Immature natural killer cell (primary cell): ENCODE measurements at regions not wholly inside any gene's neighbourhood (a gene's known extent, or its start where the extent isn't known, plus 50 kb on each side); places are given as distances from the start of the nearest gene placed in this dataset.

ENCODE experiments used
- DNase-seq, 3 donors: peaks; one replicate each; pipeline ENCODE4 v3.0.0; 2022; ENCODE audit warnings: mixed read lengths in 1 of 3
- H3K27ac Mint-ChIP-seq, 6 donors: one replicate each; pipeline ENCODE4 v1.8.0; 2020; ENCODE audit warnings: mixed read lengths in 6 of 6, mild to moderate bottlenecking in 5 of 6, inconsistent platforms in 4 of 6, moderate library complexity in 3 of 6
- H3K27me3 Mint-ChIP-seq, 3 donors: one replicate each; pipeline ENCODE4 v1.8.0; 2020 to 2021; ENCODE audit warnings: low read depth in 3 of 3, mild to moderate bottlenecking in 3 of 3, mixed read lengths in 3 of 3, moderate library complexity in 3 of 3, inconsistent platforms in 1 of 3
- H3K36me3 Mint-ChIP-seq, 3 donors: one replicate each; pipeline ENCODE4 v1.8.0; 2020; ENCODE audit warnings: mixed read lengths in 3 of 3, inconsistent platforms in 2 of 3, mild to moderate bottlenecking in 2 of 3
- H3K4me1 Mint-ChIP-seq, 2 donors: one replicate each; pipeline ENCODE4 v1.8.0; 2020; ENCODE audit warnings: inconsistent platforms in 2 of 2, mild to moderate bottlenecking in 2 of 2, mixed read lengths in 2 of 2, moderate library complexity in 1 of 2
- H3K4me3 Mint-ChIP-seq, 5 donors: one replicate each; pipeline ENCODE4 v1.8.0; 2020; ENCODE audit warnings: mild to moderate bottlenecking in 5 of 5, mixed read lengths in 5 of 5, inconsistent platforms in 3 of 5, moderate library complexity in 3 of 5
- H3K9me3 Mint-ChIP-seq, 6 donors: one replicate each; pipeline ENCODE4 v1.8.0; 2020; ENCODE audit warnings: mild to moderate bottlenecking in 6 of 6, mixed read lengths in 6 of 6, inconsistent platforms in 4 of 6, moderate library complexity in 3 of 6

- H3K27me3 Mint-ChIP-seq: peaks cover 4 to 8% (median 8%) of the 10 kb centered on the region in 3 donors
- H3K27ac Mint-ChIP-seq: no peak overlapping the region
- no peaks in the 10 kb centered on the region for H3K9me3 Mint-ChIP-seq
- no peaks in the 10 kb centered on the region for H3K36me3 Mint-ChIP-seq
- no peak overlapping the region for H3K4me3 Mint-ChIP-seq
- no peak for DNase-seq
- peaks cover 8 to 9% of the 10 kb centered on the region in 2 donors for H3K4me1 Mint-ChIP-seq
Measured at GRCh38 chr1:19591482-19592091, 52.5 kb upstream of the NBL1 start.

GRCh38 chr1:19585507-19585906 lies 58.6 kb upstream of the NBL1 start:
- Mint-ChIP-seq H3K4me1 (peaks cover 0 to 5% of the 10 kb centered on the region in 2 donors), H3K4me3 (no peak overlapping the region), H3K27ac (peak overlapping the region in 2 of 6 donors; percentile 16 to 17), H3K27me3 (peaks cover 0 to under 1% (median 0%) of the 10 kb centered on the region in 3 donors), H3K9me3 (no peaks in the 10 kb centered on the region), H3K36me3 (no peaks in the 10 kb centered on the region)
- DNase-seq: no peak

GRCh38 chr1:19582318-19582717 lies 61.8 kb upstream of the NBL1 start:
- H3K36me3 Mint-ChIP-seq: no peaks in the 10 kb centered on the region
- DNase-seq: peak; percentile 65 to 67 (median 65)
- no peak overlapping the region for H3K4me3 Mint-ChIP-seq
- H3K9me3 Mint-ChIP-seq: no peaks in the 10 kb centered on the region
- H3K4me1 Mint-ChIP-seq: peaks cover 0 to 5% of the 10 kb centered on the region in 2 donors
- no peaks in the 10 kb centered on the region for H3K27me3 Mint-ChIP-seq
- peak overlapping the region in 1 of 6 donors; percentile 49 for H3K27ac Mint-ChIP-seq

- no peak overlapping the region for H3K4me3 Mint-ChIP-seq
- H3K36me3 Mint-ChIP-seq: no peaks in the 10 kb centered on the region
- no peak overlapping the region for H3K27ac Mint-ChIP-seq
- peaks cover 0 to 5% of the 10 kb centered on the region in 2 donors for H3K4me1 Mint-ChIP-seq
- H3K27me3 Mint-ChIP-seq: no peaks in the 10 kb centered on the region
- no peak for DNase-seq
- no peaks in the 10 kb centered on the region for H3K9me3 Mint-ChIP-seq
Measured at GRCh38 chr1:19581381-19581780, 62.7 kb upstream of the NBL1 start.

- DNase-seq: no peak
- no peaks in the 10 kb centered on the region for H3K9me3 Mint-ChIP-seq
- H3K4me1 Mint-ChIP-seq: peaks cover 0 to 5% of the 10 kb centered on the region in 2 donors
- H3K27ac Mint-ChIP-seq: no peak overlapping the region
- no peaks in the 10 kb centered on the region for H3K36me3 Mint-ChIP-seq
- peaks cover 0 to 5% (median 3%) of the 10 kb centered on the region in 3 donors for H3K27me3 Mint-ChIP-seq
- no peak overlapping the region for H3K4me3 Mint-ChIP-seq
Measured at GRCh38 chr1:19577561-19577960, 66.5 kb upstream of the NBL1 start.

- Mint-ChIP-seq H3K4me1 (peaks cover 0 to under 1% of the 10 kb centered on the region in 2 donors), H3K27me3 (peaks cover 0 to 5% (median 3%) of the 10 kb centered on the region in 3 donors), H3K4me3 (no peak overlapping the region), H3K9me3 (peaks cover 0 to under 1% (median 0%) of the 10 kb centered on the region in 6 donors), H3K27ac (no peak overlapping the region), H3K36me3 (no peaks in the 10 kb centered on the region)
- DNase-seq: no peak
Measured at GRCh38 chr1:19577036-19577435, 67.1 kb upstream of the NBL1 start.

GRCh38 chr1:19569786-19570185 lies 74.3 kb upstream of the NBL1 start:
- Mint-ChIP-seq H3K27ac (peak overlapping the region in 1 of 6 donors; percentile 31), H3K27me3 (peaks cover 5 to 9% (median 8%) of the 10 kb centered on the region in 3 donors), H3K4me3 (no peak overlapping the region), H3K4me1 (no peaks in the 10 kb centered on the region), H3K9me3 (peaks cover 0 to 4% (median 0%) of the 10 kb centered on the region in 6 donors), H3K36me3 (peaks cover 0 to 3% (median 0%) of the 10 kb centered on the region in 3 donors)
- DNase-seq: no peak

GRCh38 chr1:19567041-19567440 lies 77.1 kb upstream of the NBL1 start:
- H3K4me1 Mint-ChIP-seq: no peaks in the 10 kb centered on the region
- H3K27ac Mint-ChIP-seq: no peak overlapping the region
- peaks cover 0 to 3% (median 0%) of the 10 kb centered on the region in 3 donors for H3K36me3 Mint-ChIP-seq
- no peak for DNase-seq
- peaks cover 4 to 8% (median 6%) of the 10 kb centered on the region in 3 donors for H3K27me3 Mint-ChIP-seq
- H3K9me3 Mint-ChIP-seq: peaks cover 0 to 4% (median 0%) of the 10 kb centered on the region in 6 donors
- no peak overlapping the region for H3K4me3 Mint-ChIP-seq

GRCh38 chr1:19564366-19564765 lies 79.0 kb upstream of the CAPZB start:
- Mint-ChIP-seq H3K4me3 (no peak overlapping the region), H3K27me3 (peaks cover 2 to 6% (median 3%) of the 10 kb centered on the region in 3 donors), H3K4me1 (no peaks in the 10 kb centered on the region), H3K27ac (no peak overlapping the region), H3K36me3 (no peaks in the 10 kb centered on the region), H3K9me3 (no peaks in the 10 kb centered on the region)
- no peak for DNase-seq

- Mint-ChIP-seq H3K27me3 (peaks cover 2 to 3% (median 3%) of the 10 kb centered on the region in 3 donors), H3K4me3 (no peak overlapping the region), H3K36me3 (no peaks in the 10 kb centered on the region), H3K4me1 (no peaks in the 10 kb centered on the region), H3K27ac (no peak overlapping the region), H3K9me3 (no peaks in the 10 kb centered on the region)
- DNase-seq: no peak
Measured at GRCh38 chr1:19563324-19564097, 78.2 kb upstream of the CAPZB start.

GRCh38 chr1:19562847-19563246 lies 77.5 kb upstream of the CAPZB start:
- Mint-ChIP-seq H3K27ac (no peak overlapping the region), H3K9me3 (no peaks in the 10 kb centered on the region), H3K4me3 (no peak overlapping the region), H3K27me3 (peaks cover 2 to 7% (median 6%) of the 10 kb centered on the region in 3 donors), H3K36me3 (no peaks in the 10 kb centered on the region), H3K4me1 (no peaks in the 10 kb centered on the region)
- no peak for DNase-seq

GRCh38 chr1:19560480-19560879 lies 75.1 kb upstream of the CAPZB start:
- Mint-ChIP-seq H3K27me3 (peaks cover 0 to 9% (median 6%) of the 10 kb centered on the region in 3 donors), H3K4me3 (no peak overlapping the region), H3K36me3 (no peaks in the 10 kb centered on the region), H3K4me1 (no peaks in the 10 kb centered on the region), H3K9me3 (no peaks in the 10 kb centered on the region), H3K27ac (no peak overlapping the region)
- DNase-seq: no peak

- Mint-ChIP-seq H3K9me3 (no peaks in the 10 kb centered on the region), H3K27ac (no peak overlapping the region), H3K4me1 (no peaks in the 10 kb centered on the region), H3K4me3 (no peak overlapping the region), H3K27me3 (peaks cover 2 to 9% (median 4%) of the 10 kb centered on the region in 3 donors), H3K36me3 (no peaks in the 10 kb centered on the region)
- DNase-seq: no peak
Measured at GRCh38 chr1:19559641-19560040, 74.3 kb upstream of the CAPZB start.

- Mint-ChIP-seq H3K27me3 (peaks cover 2 to 6% (median 2%) of the 10 kb centered on the region in 3 donors), H3K4me1 (no peaks in the 10 kb centered on the region), H3K9me3 (no peaks in the 10 kb centered on the region), H3K27ac (no peak overlapping the region), H3K4me3 (no peak overlapping the region), H3K36me3 (peaks cover 0 to 9% (median 0%) of the 10 kb centered on the region in 3 donors)
- DNase-seq: no peak
Measured at GRCh38 chr1:19557609-19558051, 72.3 kb upstream of the CAPZB start.
